K562 (cell line): ENCODE measurements at regions not wholly inside any gene's neighbourhood (a gene's known extent, or its start where the extent isn't known, plus 50 kb on each side); places are given as distances from the start of the nearest gene placed in this dataset.

Experiments used
- ATAC-seq: fragments of 200-7000 bp; cut with Tn5 transposase; 3 replicates; pipeline ENCODE4 v1.9.1; 2020; ENCODE audit warnings: moderate library complexity
- BruUV-seq: library from RNA; stranded (reverse); fragments of 400-500 nt; replicated peaks from 2 replicates; lab custom pipeline; 2021; lab: Mats Ljungman, UMichigan
- CTCF ChIA-PET: fragments of 300-600 bp; formaldehyde crosslinking; extraction: SDS; loops from one replicate; lab custom pipeline; 2021; ENCODE audit warnings: low intra/inter-chr PET ratio; lab: Yijun Ruan, JAX
- POLR2A ChIA-PET: fragments of 300-600, 350-650 bp; sonication (Branson Sonifier 250); formaldehyde crosslinking; extraction: SDS; loops from one replicate; lab custom pipeline; 2021; ENCODE audit warnings: antibody characterized with exemption, inconsistent platforms; lab: Yijun Ruan, JAX
- DNase-seq, 4 experiments: peaks; one replicate each; pipeline versions ENCODE4 v3.0.0 to v3.0.0-alpha.2; 2011 to 2018; ENCODE audit warnings: low spot score in 3 of 4, mixed read lengths in 3 of 4; ENCODE audit errors: extremely low read depth in 1 of 4
- FAIRE-seq: peaks from 2 replicates; lab custom pipeline; 2011; peaks lifted over from hg19 to GRCh38; lab: Jason Lieb, UNC
- H2AFZ ChIP-seq: 2 replicates; pipeline ENCODE4 v1.6.0; 2011; ENCODE audit warnings: low read depth, low read length, control low read depth, inconsistent platforms
- H3K27ac ChIP-seq: fragments of 200-600 bp; 3 replicates; pipeline ENCODE4 v1.8.0; 2011; ENCODE audit warnings: low read depth, mild to moderate bottlenecking, control low read depth, inconsistent platforms, low read length, moderate library complexity, mixed read lengths; ENCODE audit errors: extremely low read depth
- H3K27me3 ChIP-seq, 2 experiments: fragments of 300-600 bp in 1 of 2; 2 replicates in 1 of 2; 3 replicates in 1 of 2; pipeline versions ENCODE4 v1.6.0 to v1.8.0; 2011; ENCODE audit warnings: inconsistent platforms in 2 of 2, low read length in 2 of 2, mild to moderate bottlenecking in 1 of 2, mixed read lengths in 1 of 2, moderate library complexity in 1 of 2; ENCODE audit not compliant: control insufficient read depth in 2 of 2, insufficient read depth in 2 of 2
- H3K36me3 ChIP-seq: fragments of 300-600 bp; 3 replicates; pipeline ENCODE4 v1.8.0; 2011; ENCODE audit warnings: mild to moderate bottlenecking, low read length, inconsistent platforms; ENCODE audit not compliant: control insufficient read depth, insufficient read depth
- H3K4me1 ChIP-seq, 2 experiments: fragments of 200-600 bp in 1 of 2; replicated peaks in 1 of 2; 2 replicates in 1 of 2; 3 replicates in 1 of 2; pipeline versions ENCODE4 v1.5.1 to v1.8.0; 2011; ENCODE audit warnings: inconsistent platforms in 2 of 2, low read length in 2 of 2, mild to moderate bottlenecking in 1 of 2, mixed read lengths in 1 of 2, moderate library complexity in 1 of 2; ENCODE audit not compliant: control insufficient read depth in 2 of 2, insufficient read depth in 2 of 2
- H3K4me2 ChIP-seq: 2 replicates; pipeline ENCODE4 v1.6.1; 2011; ENCODE audit warnings: low read length, control low read depth, inconsistent platforms, mixed read lengths; ENCODE audit not compliant: insufficient read depth
- H3K4me3 ChIP-seq: fragments of 200-600 bp; sonication (generic), shearing (Covaris generic); 2 replicates; pipeline ENCODE4 v1.5.1; 2016; ENCODE audit warnings: control low read depth, inconsistent platforms
- H3K79me2 ChIP-seq: fragments of 200-600 bp; 3 replicates; pipeline ENCODE4 v1.8.0; 2011; ENCODE audit warnings: low read length, inconsistent platforms; ENCODE audit not compliant: control insufficient read depth, insufficient read depth
- H3K9ac ChIP-seq, 2 experiments: 2 replicates each; pipeline versions ENCODE4 v1.6.0 to v1.6.1; 2011; ENCODE audit warnings: low read depth in 2 of 2, low read length in 2 of 2, control low read depth in 1 of 2, inconsistent platforms in 1 of 2, mild to moderate bottlenecking in 1 of 2, mixed read lengths in 1 of 2; ENCODE audit not compliant: insufficient read depth in 1 of 2
- H3K9me1 ChIP-seq: one replicate; pipeline ENCODE4 v1.6.0; 2011; ENCODE audit warnings: inconsistent platforms, mild to moderate bottlenecking, low read length, moderate library complexity; ENCODE audit not compliant: control insufficient read depth, insufficient read depth
- H3K9me3 ChIP-seq: replicated peaks from 2 replicates; pipeline ENCODE4 v1.5.1; 2011; ENCODE audit warnings: low read depth, low read length, inconsistent platforms; ENCODE audit not compliant: control insufficient read depth, insufficient read depth
- H4K20me1 ChIP-seq: replicated peaks from 2 replicates; pipeline ENCODE4 v1.6.1; 2011; ENCODE audit warnings: low read length, inconsistent platforms, mixed read lengths; ENCODE audit not compliant: control insufficient read depth, insufficient read depth
- MLX ChIP-seq, 2 experiments: fragments of 450-650 bp in 1 of 2; sonication (generic) in 1 of 2; formaldehyde crosslinking; conservative IDR thresholded peaks; 2 replicates each; pipeline versions ENCODE4 v1.4.0 to v1.8.1; 2020 to 2022; ENCODE audit warnings: mild to moderate bottlenecking in 1 of 2, missing genetic modification reagents in 1 of 2
- MYC ChIP-seq, 2 experiments: fragments of 250-450 bp in 1 of 2; sonication (Bioruptor Pico) in 1 of 2; IDR thresholded peaks; 2 replicates each; pipeline versions ENCODE4 v1.5.1 to v1.6.1; 2012 to 2021; ENCODE audit warnings: low read depth in 2 of 2, borderline replicate concordance in 1 of 2, improper control_type of control experiment in 1 of 2, low read length in 1 of 2, mild to moderate bottlenecking in 1 of 2, moderate library complexity in 1 of 2
- PML ChIP-seq: IDR thresholded peaks from 2 replicates; pipeline ENCODE4 v1.6.1; 2012; ENCODE audit warnings: low read length, inconsistent platforms
- SNAPC5 ChIP-seq: fragments of 250-450 bp; sonication (Bioruptor Pico); IDR thresholded peaks from 2 replicates; pipeline ENCODE4 v1.8.0; 2021; ENCODE audit warnings: moderate library complexity, mild to moderate bottlenecking, inconsistent platforms
- WGBS: fragments of 100-300 bp; shearing (Covaris generic); methylation state at CpG from one replicate; pipeline ENCODE4 v1.1.6; 2016; ENCODE audit warnings: low coverage, mixed read lengths; ENCODE audit not compliant: insufficient coverage; ENCODE audit errors: missing lambda C conversion rate; 5-methylcytosine and 5-hydroxymethylcytosine counted together
- in situ Hi-C: fragments of 300-500 bp; cut with MboI; formaldehyde crosslinking; loops from 4 replicates; pipeline ENCODE4 v1.15.0; 2018; ENCODE audit warnings: inconsistent platforms, mixed read lengths
- intact Hi-C: fragments of 100-400 bp; cut with micrococcal nuclease; formaldehyde crosslinking; loops from 2 replicates; pipeline ENCODE4 v1.14.2; 2022

GRCh38 chr10:47061776-47062175 is 150.5 kb downstream of the PTPN20 start:
- in situ Hi-C loops, result no loop called here
- Histone ChIP-seq H3K4me3 (no peak overlapping the region), H3K9me3 (no peaks in the 10 kb centered on the region), H3K4me2 (no peak overlapping the region), H2AFZ (no peak overlapping the region), H3K27ac (no peak overlapping the region), H3K79me2 (no peaks in the 10 kb centered on the region), H3K4me1 (no peaks in the 10 kb centered on the region), H3K27me3 (peaks cover 44 to 50% of the 10 kb centered on the region in 2 experiments), H3K36me3 (no peaks in the 10 kb centered on the region), H4K20me1 (peaks cover 7% of the 10 kb centered on the region; the same call in 1 of the 2 replicates), H3K9me1 (no peaks in the 10 kb centered on the region), H3K9ac (no peak overlapping the region)
- no TSS peak for BruUV-seq
- ChIA-PET CTCF (no interaction called here), POLR2A (no interaction called here)
- FAIRE-seq (no peak), ATAC-seq (no peak), DNase-seq (no peak)
- WGBS, result 0% methylated on average over 3 of the region's 3 CpGs
- TF ChIP-seq MLX (CRISPR knock-in tag; conservative IDR thresholded peaks at IDR 0.05) (no peak), PML (no peak), SNAPC5 (CRISPR knock-in tag) (no peak), MYC (IDR thresholded peaks at IDR 0.05; ENCODE audit: low read depth, low read length) (no peak), MYC (CRISPR knock-in tag; IDR thresholded peaks at IDR 0.05; ENCODE audit: borderline replicate concordance, low read depth) (no peak)
- intact Hi-C loops, result no loop called here
